Dermis blood vessel endothelial cell (primary cell): ENCODE measurements at regions not wholly inside any gene's neighbourhood (a gene's known extent, or its start where the extent isn't known, plus 50 kb on each side); places are given as distances from the start of the nearest gene placed in this dataset.

Experiments
- DNase-seq: peaks from one replicate; pipeline ENCODE4 v3.0.0; 2010

GRCh38 chr3:28743271-28743670 lies 394.6 kb upstream of the AZI2 start:
- DNase-seq = no peak

- peak; percentile 28 for DNase-seq
Observed at GRCh38 chr3:28743831-28744230, 395.2 kb upstream of the AZI2 start.

GRCh38 chr3:28745436-28745835 lies 396.8 kb upstream of the AZI2 start:
- peak; percentile 63 for DNase-seq

GRCh38 chr3:28745916-28746617 lies 397.4 kb upstream of the AZI2 start:
- peak; percentile 72 for DNase-seq

- DNase-seq = no peak
Observed at GRCh38 chr3:28746990-28747389, 398.4 kb upstream of the AZI2 start.

DNA sequence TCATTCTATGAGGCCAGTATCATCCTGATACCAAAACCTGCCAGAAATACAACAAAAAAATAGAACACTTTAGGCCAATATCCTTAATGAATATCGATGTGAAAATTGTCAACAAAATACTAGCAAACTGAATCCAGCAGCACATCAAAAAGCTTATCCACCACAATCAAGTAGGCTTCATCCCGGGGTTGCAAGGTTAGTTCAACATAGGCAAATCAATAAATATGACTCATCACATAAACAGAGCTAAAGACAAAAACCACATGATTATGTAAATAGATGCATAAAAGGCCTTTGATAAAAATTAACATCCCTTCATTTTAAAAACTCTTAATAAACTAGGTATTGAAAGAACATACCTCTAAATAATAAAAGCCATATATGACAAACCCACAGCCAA lies 403.2 kb upstream of the AZI2 start:
- no peak for DNase-seq

GRCh38 chr3:28752290-28752689 lies 403.7 kb upstream of the AZI2 start:
- no peak for DNase-seq

DNA sequence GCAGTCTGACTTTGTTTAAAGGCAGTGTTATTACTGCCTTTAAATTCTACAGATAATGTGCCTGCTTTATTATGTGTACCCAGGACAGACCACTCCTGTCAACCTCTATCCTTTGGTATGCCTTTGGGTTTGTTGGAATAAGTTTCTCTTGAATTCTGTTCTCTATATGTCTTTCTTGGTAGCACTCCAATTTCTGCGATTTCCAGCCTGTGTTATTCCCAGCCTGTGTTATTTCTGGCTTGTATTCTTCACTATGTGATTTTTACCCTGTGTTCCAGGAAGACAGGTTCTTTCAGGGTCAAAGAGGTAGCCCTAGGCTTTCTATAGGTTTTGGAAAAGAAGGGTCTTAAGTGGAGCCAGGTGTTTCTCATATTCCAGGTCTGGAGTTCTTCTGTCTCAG lies 407.4 kb upstream of the AZI2 start:
- DNase-seq = no peak

- no peak for DNase-seq
Observed at GRCh38 chr3:28758115-28758514, 409.5 kb upstream of the AZI2 start.

DNA sequence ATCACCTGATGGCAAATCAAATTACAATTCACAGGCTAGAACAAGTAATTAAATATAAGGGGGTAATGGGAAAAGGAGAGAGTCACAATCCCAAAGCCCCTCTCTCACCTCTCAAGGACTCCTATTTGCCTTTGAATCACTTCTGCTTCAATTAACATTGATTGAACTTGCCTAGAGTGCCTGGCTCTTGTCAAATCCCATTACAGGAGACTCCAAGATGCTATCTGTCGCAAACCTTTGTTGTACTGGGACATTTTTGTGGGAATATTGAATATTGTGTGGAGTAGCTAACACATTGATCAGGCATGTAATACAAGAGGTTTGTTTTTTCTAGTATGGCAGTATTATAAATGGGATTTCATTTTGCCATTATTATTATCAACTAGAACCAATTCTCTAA lies 412.8 kb upstream of the AZI2 start:
- no peak for DNase-seq

DNA sequence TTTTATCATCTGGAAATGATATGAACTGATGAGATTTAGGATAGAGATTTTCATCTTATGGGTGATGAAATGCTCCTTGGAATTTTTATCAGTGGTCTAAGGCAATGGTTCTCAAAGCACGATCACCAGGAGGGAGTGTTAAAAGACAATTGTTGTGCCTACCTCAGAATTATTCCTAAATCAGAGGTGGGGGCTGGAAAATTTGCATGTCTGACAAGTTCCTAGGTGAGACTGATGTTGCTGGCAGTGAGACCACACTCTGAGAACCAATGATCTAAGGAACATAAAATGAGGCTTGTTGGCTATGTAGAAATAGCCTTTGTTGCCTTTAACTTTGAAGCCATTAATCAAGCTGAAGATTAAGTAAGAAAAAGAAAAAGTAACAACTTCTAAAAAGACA lies 416.6 kb upstream of the AZI2 start:
- no peak for DNase-seq

- DNase-seq = no peak
Observed at GRCh38 chr3:28768439-28768838, 419.8 kb upstream of the AZI2 start.

GRCh38 chr3:28777806-28778475 lies 429.3 kb upstream of the AZI2 start:
- no peak for DNase-seq

GRCh38 chr3:28780480-28780879 lies 431.9 kb upstream of the AZI2 start:
- DNase-seq = no peak

GRCh38 chr3:28781053-28781452 lies 432.4 kb upstream of the AZI2 start:
- DNase-seq = no peak

DNA sequence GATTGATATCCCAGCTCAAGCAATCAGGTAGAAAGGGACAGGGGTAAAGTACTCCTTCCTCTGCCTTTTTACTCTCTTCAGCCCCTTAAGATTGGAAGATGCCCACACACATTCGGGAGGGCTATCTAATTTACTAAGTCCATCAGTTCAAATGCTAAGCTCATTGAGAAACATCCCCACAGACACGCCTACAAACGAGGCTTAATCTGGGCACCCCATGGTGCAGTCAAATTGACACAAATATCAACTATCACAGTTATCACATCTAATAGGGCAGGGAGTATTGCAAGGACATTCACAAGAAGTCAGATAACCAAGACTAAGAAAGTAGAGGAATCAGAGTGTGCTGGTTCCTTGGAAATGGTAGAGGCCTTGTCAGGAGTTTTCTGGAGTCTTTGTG lies 437.8 kb upstream of the AZI2 start:
- no peak for DNase-seq

DNA sequence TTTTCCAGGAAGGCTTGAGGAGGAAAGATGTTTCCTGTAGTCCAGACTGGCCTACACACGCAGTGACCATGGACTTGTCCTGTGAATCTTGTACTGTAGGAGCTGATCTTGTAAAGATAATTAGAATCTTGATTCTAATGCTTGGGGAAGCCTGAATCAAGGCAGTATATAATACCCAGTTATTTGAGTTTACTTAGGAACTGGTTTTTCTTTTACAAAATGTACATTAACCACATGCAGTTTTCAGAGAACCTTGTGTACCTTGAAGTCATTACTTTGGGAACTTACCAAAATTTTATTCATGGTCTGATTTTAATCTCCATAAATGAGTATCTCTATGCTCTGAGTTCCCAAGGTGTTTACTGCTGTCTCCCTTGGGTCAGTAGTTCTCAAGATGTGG lies 439.9 kb upstream of the AZI2 start:
- DNase-seq = no peak

- no peak for DNase-seq
Observed at GRCh38 chr3:28791713-28792255, 443.2 kb upstream of the AZI2 start.

- DNase-seq = no peak
Observed at GRCh38 chr3:28792604-28793003, 444.0 kb upstream of the AZI2 start.

DNA sequence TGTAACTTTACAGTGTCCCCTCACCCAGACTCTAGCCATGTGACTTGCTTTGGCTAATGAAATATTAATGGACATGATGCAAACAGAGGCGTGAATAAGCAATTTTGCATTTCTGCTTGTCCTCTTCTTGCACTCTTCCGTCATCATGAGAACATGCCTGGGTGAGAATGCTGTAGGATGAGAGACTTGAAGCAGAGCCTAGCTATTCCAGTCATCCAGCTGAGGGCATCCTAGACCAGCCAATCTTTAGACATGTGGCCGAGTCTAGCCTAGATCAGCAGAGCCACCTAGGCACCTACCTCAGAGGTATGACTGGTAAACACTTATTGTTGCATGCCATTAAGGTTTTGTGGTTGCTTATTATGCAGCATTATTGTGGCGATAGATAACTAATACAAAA lies 450.5 kb upstream of the AZI2 start:
- DNase-seq = peak; percentile 2

DNA sequence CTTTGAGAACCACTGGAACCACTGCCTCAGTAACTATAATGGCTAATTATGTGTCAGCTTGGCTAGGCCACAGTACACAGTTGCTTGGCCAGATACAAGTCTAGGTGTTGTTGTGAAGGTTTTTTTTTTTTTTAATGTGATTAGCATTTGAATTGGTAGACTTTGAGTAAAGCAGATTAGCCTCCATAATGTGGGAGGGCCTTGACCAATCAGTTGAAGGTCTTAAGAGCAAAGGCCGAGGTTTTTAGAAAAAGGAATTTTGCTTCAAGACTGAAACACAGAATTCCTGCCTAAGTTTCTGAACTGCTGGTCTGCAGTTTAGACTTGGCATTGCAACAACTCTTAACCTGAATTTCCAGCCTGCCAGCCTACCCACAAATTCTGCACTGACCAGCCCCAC lies 451.6 kb upstream of the AZI2 start:
- DNase-seq = no peak

- no peak for DNase-seq
Observed at GRCh38 chr3:28808068-28808467, 459.4 kb upstream of the AZI2 start.

GRCh38 chr3:28816017-28816416 lies 464.9 kb upstream of the RBMS3 start:
- no peak for DNase-seq

GRCh38 chr3:28824316-28824715 lies 456.6 kb upstream of the RBMS3 start:
- DNase-seq = no peak
